ENCODE measurements at regions not wholly inside any gene's neighbourhood (a gene's known extent, or its start where the extent isn't known, plus 50 kb on each side); places are given as distances from the start of the nearest gene placed in this dataset.
A peak's percentile ranks its signal among the peaks of the same experiment; 100 is the strongest.

- WGBS, 2 donors = 86 to 94% methylated on average over 6 of the region's 6 CpGs
- Histone ChIP-seq H3K36me3 (no peaks in the 10 kb centered on the region), H3K27ac (no peak overlapping the region), H3K27me3 (peaks cover 0 to 4% (median 0%) of the 10 kb centered on the region in 7 donors), H3K4me1 (no peaks in the 10 kb centered on the region), H3K4me3 (no peak overlapping the region), H3K9me3 (peaks cover 0 to 9% (median 0%) of the 10 kb centered on the region in 11 donors)
- no peak for ATAC-seq
- DNase-seq = no peak
- no peak for TF ChIP-seq CTCF (IDR thresholded peaks at IDR 0.05)
- intact Hi-C loops (cut with DNase I) = no loop called here
Observed at GRCh38 chr13:47798194-47798593, 202.9 kb downstream of the SUCLA2 start.

GRCh38 chr13:47796816-47797215 lies 204.3 kb downstream of the SUCLA2 start:
- DNase-seq = peak in 1 of 2 donors; percentile 15
- peak in 6 of 8 donors; percentile 20 to 82 (median 60) for ATAC-seq
- intact Hi-C loops (cut with DNase I) = no loop called here
- 57 to 63% methylated on average over 10 of the region's 10 CpGs for WGBS, 2 donors
- Histone ChIP-seq H3K9me3 (peaks cover 0 to 9% (median 0%) of the 10 kb centered on the region in 11 donors), H3K4me1 (no peaks in the 10 kb centered on the region), H3K36me3 (no peaks in the 10 kb centered on the region), H3K27ac (no peak overlapping the region), H3K4me3 (no peak overlapping the region), H3K27me3 (peaks cover 0 to 4% (median 0%) of the 10 kb centered on the region in 7 donors)
- TF ChIP-seq CTCF (IDR thresholded peaks at IDR 0.05) = no peak

- Histone ChIP-seq H3K27ac (no peak overlapping the region), H3K4me1 (no peaks in the 10 kb centered on the region), H3K27me3 (peaks cover 0 to 4% (median 0%) of the 10 kb centered on the region in 7 donors), H3K4me3 (no peak overlapping the region), H3K36me3 (no peaks in the 10 kb centered on the region), H3K9me3 (peaks cover 0 to 21% (median 0%) of the 10 kb centered on the region in 11 donors)
- intact Hi-C loops (cut with DNase I) = no loop called here
- 66 to 74% methylated on average over 2 of the region's 2 CpGs for WGBS, 2 donors
- peak in 4 of 9 donors; percentile 14 to 39 (median 24) for TF ChIP-seq CTCF (IDR thresholded peaks at IDR 0.05)
- no peak for ATAC-seq
- DNase-seq = no peak
Observed at GRCh38 chr13:47794963-47795362, 206.1 kb downstream of the SUCLA2 start.

GRCh38 chr13:47790755-47791154 lies 210.3 kb downstream of the SUCLA2 start:
- no peak for TF ChIP-seq CTCF (IDR thresholded peaks at IDR 0.05)
- no peak overlapping the region for H3K27ac ChIP-seq
- peaks cover 0 to 4% (median 0%) of the 10 kb centered on the region in 7 donors for H3K27me3 ChIP-seq
- H3K9me3 ChIP-seq = peaks cover 0 to 23% (median 0%) of the 10 kb centered on the region in 11 donors
- no peak overlapping the region for H3K4me3 ChIP-seq
- intact Hi-C loops (cut with DNase I) = no loop called here
- no peak for DNase-seq
- WGBS, 2 donors = 61 to 64% methylated on average over 2 of the region's 2 CpGs
- H3K4me1 ChIP-seq = no peaks in the 10 kb centered on the region
- no peaks in the 10 kb centered on the region for H3K36me3 ChIP-seq
- no peak for ATAC-seq
